CD8-positive, alpha-beta memory T cell (primary cell): ENCODE measurements at regions not wholly inside any gene's neighbourhood (a gene's known extent, or its start where the extent isn't known, plus 50 kb on each side); places are given as distances from the start of the nearest gene placed in this dataset.
"Not testable (repeated sequence)": the region's sequence is repeated elsewhere in the genome, so short reads cannot be mapped to it uniquely, and the experiment has no call there.

Source experiments
- CTCF ChIA-PET: fragments of 350-600 bp; sonication (Branson Sonifier 250); formaldehyde crosslinking; loops from one replicate; lab custom pipeline; 2021; ENCODE audit warnings: antibody characterized with exemption; lab: Charles Lee
- POLR2A ChIA-PET: fragments of 350-600 bp; sonication (Branson Sonifier 250); formaldehyde crosslinking; loops from one replicate; lab custom pipeline; 2021; ENCODE audit warnings: antibody characterized with exemption; lab: Charles Lee
- DNase-seq, 5 donors: peaks; one replicate each; pipeline versions ENCODE4 v3.0.0 to v3.0.0-alpha.2; 2020 to 2022; ENCODE audit warnings: mixed read lengths in 1 of 5
- H3K27ac ChIP-seq: one replicate; pipeline ENCODE4 v1.7.0; 2013; ENCODE audit warnings: low read depth, mild to moderate bottlenecking, low read length, moderate library complexity
- H3K27me3 ChIP-seq: 2 replicates; pipeline ENCODE4 v1.7.0; 2013; ENCODE audit warnings: low read length, mild to moderate bottlenecking; ENCODE audit not compliant: insufficient read depth, poor library complexity, severe bottlenecking
- H3K36me3 ChIP-seq: 2 replicates; pipeline ENCODE4 v1.7.0; 2013; ENCODE audit warnings: mild to moderate bottlenecking, low read length, moderate library complexity; ENCODE audit not compliant: insufficient read depth
- H3K4me1 ChIP-seq: 2 replicates; pipeline ENCODE4 v1.7.0; 2013; ENCODE audit warnings: mild to moderate bottlenecking, low read length, moderate library complexity; ENCODE audit not compliant: insufficient read depth
- H3K4me3 ChIP-seq: 2 replicates; pipeline ENCODE4 v1.7.0; 2013; ENCODE audit warnings: mild to moderate bottlenecking, low read length
- H3K9me3 ChIP-seq: 2 replicates; pipeline ENCODE4 v1.7.0; 2013; ENCODE audit warnings: mild to moderate bottlenecking, low read length
- H3K27ac Mint-ChIP-seq, 8 donors: one replicate each; pipeline ENCODE4 v1.8.0; 2020 to 2021; ENCODE audit warnings: mixed read lengths in 8 of 8, mild to moderate bottlenecking in 6 of 8, inconsistent platforms in 3 of 8, moderate library complexity in 3 of 8
- H3K27me3 Mint-ChIP-seq, 2 donors: one replicate each; pipeline ENCODE4 v1.8.0; 2020 to 2021; ENCODE audit warnings: mixed read lengths in 2 of 2, mild to moderate bottlenecking in 1 of 2, moderate library complexity in 1 of 2
- H3K36me3 Mint-ChIP-seq, 3 donors: one replicate each; pipeline ENCODE4 v1.8.0; 2020 to 2021; ENCODE audit warnings: mixed read lengths in 3 of 3, inconsistent platforms in 1 of 3, mild to moderate bottlenecking in 1 of 3
- H3K4me1 Mint-ChIP-seq, 3 donors: one replicate each; pipeline ENCODE4 v1.8.0; 2020 to 2021; ENCODE audit warnings: mixed read lengths in 3 of 3, inconsistent platforms in 1 of 3, mild to moderate bottlenecking in 1 of 3
- H3K4me3 Mint-ChIP-seq, 7 donors: one replicate each; pipeline ENCODE4 v1.8.0; 2020 to 2021; ENCODE audit warnings: mixed read lengths in 7 of 7, mild to moderate bottlenecking in 6 of 7, moderate library complexity in 4 of 7, inconsistent platforms in 2 of 7
- H3K9me3 Mint-ChIP-seq, 5 donors: one replicate each; pipeline ENCODE4 v1.8.0; 2020 to 2022; ENCODE audit warnings: mixed read lengths in 5 of 5, mild to moderate bottlenecking in 3 of 5, moderate library complexity in 2 of 5, inconsistent platforms in 1 of 5

GRCh38 chr1:186761358-186761757, 67.4 kb upstream of the PLA2G4A start:
- Mint-ChIP-seq H3K36me3 (no peaks in the 10 kb centered on the region), H3K4me3 (no peak overlapping the region), H3K27me3 (no peaks in the 10 kb centered on the region), H3K9me3 (peaks cover 0 to 3% (median 0%) of the 10 kb centered on the region in 5 donors), H3K27ac (no peak overlapping the region), H3K4me1 (no peaks in the 10 kb centered on the region)
- no peak for DNase-seq
- Histone ChIP-seq H3K9me3 (no peaks in the 10 kb centered on the region), H3K27me3 (no peaks in the 10 kb centered on the region), H3K4me1 (no peaks in the 10 kb centered on the region), H3K4me3 (no peak overlapping the region), H3K36me3 (no peaks in the 10 kb centered on the region), H3K27ac (no peak overlapping the region)
- POLR2A ChIA-PET: no interaction called here
- CTCF ChIA-PET: no interaction called here

GRCh38 chr1:186760446-186760845, 68.3 kb upstream of the PLA2G4A start:
- ChIA-PET CTCF (no interaction called here), POLR2A (no interaction called here)
- no peaks in the 10 kb centered on the region for H3K27me3 Mint-ChIP-seq
- no peak overlapping the region for H3K27ac ChIP-seq
- no peaks in the 10 kb centered on the region for H3K36me3 Mint-ChIP-seq
- no peak overlapping the region for H3K4me3 ChIP-seq
- H3K9me3 ChIP-seq: no peaks in the 10 kb centered on the region
- no peaks in the 10 kb centered on the region for H3K27me3 ChIP-seq
- no peaks in the 10 kb centered on the region for H3K4me1 Mint-ChIP-seq
- no peaks in the 10 kb centered on the region for H3K4me1 ChIP-seq
- peaks cover 0 to 3% (median 0%) of the 10 kb centered on the region in 5 donors for H3K9me3 Mint-ChIP-seq
- no peaks in the 10 kb centered on the region for H3K36me3 ChIP-seq
- H3K4me3 Mint-ChIP-seq: no peak overlapping the region
- DNase-seq: no peak
- no peak overlapping the region for H3K27ac Mint-ChIP-seq

GRCh38 chr1:186758896-186759606, 69.7 kb upstream of the PLA2G4A start:
- H3K4me3 Mint-ChIP-seq, DNase-seq, H3K27me3 Mint-ChIP-seq, H3K4me1 Mint-ChIP-seq, H3K36me3 ChIP-seq, H3K27ac ChIP-seq, H3K27me3 ChIP-seq, H3K9me3 Mint-ChIP-seq, H3K9me3 ChIP-seq, H3K4me3 ChIP-seq, H3K36me3 Mint-ChIP-seq, POLR2A ChIA-PET, H3K27ac Mint-ChIP-seq, H3K4me1 ChIP-seq, CTCF ChIA-PET: not testable (repeated sequence)

- CTCF ChIA-PET: no interaction called here
Observed at GRCh38 chr1:186757851-186758250, 70.9 kb upstream of the PLA2G4A start.

GRCh38 chr1:186754542-186755145, 74.1 kb upstream of the PLA2G4A start:
- Mint-ChIP-seq H3K36me3 (no peaks in the 10 kb centered on the region), H3K4me3 (no peak overlapping the region), H3K9me3 (peaks cover 0 to 3% (median 0%) of the 10 kb centered on the region in 5 donors), H3K27me3 (peaks cover 0 to 2% of the 10 kb centered on the region in 2 donors), H3K4me1 (no peaks in the 10 kb centered on the region), H3K27ac (no peak overlapping the region)
- ChIA-PET CTCF (no interaction called here), POLR2A (no interaction called here)
- H3K27ac ChIP-seq: no peak overlapping the region
- H3K9me3 ChIP-seq: peaks cover 3% of the 10 kb centered on the region
- H3K27me3 ChIP-seq: no peaks in the 10 kb centered on the region
- H3K4me1 ChIP-seq: no peaks in the 10 kb centered on the region
- no peak overlapping the region for H3K4me3 ChIP-seq
- DNase-seq: no peak
- H3K36me3 ChIP-seq: no peaks in the 10 kb centered on the region

More at GRCh38 chr1:186757851-186758250, 70.9 kb upstream of the PLA2G4A start:
- Mint-ChIP-seq H3K36me3 (no peaks in the 10 kb centered on the region), H3K27me3 (no peaks in the 10 kb centered on the region), H3K4me3 (no peak overlapping the region), H3K27ac (no peak overlapping the region), H3K4me1 (no peaks in the 10 kb centered on the region), H3K9me3 (peaks cover 0 to 1% (median 0%) of the 10 kb centered on the region in 5 donors)
- Histone ChIP-seq H3K27ac (no peak overlapping the region), H3K36me3 (no peaks in the 10 kb centered on the region), H3K27me3 (no peaks in the 10 kb centered on the region), H3K4me1 (no peaks in the 10 kb centered on the region), H3K9me3 (peaks cover 3% of the 10 kb centered on the region), H3K4me3 (no peak overlapping the region)
- no peak for DNase-seq
- POLR2A ChIA-PET: no interaction called here

GRCh38 chr1:186753241-186753640, 73.0 kb upstream of the PTGS2 start:
- Mint-ChIP-seq H3K9me3 (peaks cover 0 to 6% (median 4%) of the 10 kb centered on the region in 5 donors), H3K4me3 (no peak overlapping the region), H3K27me3 (peaks cover 0 to 2% of the 10 kb centered on the region in 2 donors), H3K27ac (no peak overlapping the region), H3K4me1 (no peaks in the 10 kb centered on the region), H3K36me3 (no peaks in the 10 kb centered on the region)
- ChIA-PET CTCF (interaction anchor here (1.1 kb wide), 1 partner anchor 14 kb away, joined by 3 read pairs; no protein-coding TSS in a partner anchor), POLR2A (no interaction called here)
- H3K4me3 ChIP-seq: no peak overlapping the region
- H3K9me3 ChIP-seq: peaks cover 3% of the 10 kb centered on the region
- no peak for DNase-seq
- H3K36me3 ChIP-seq: no peaks in the 10 kb centered on the region
- no peaks in the 10 kb centered on the region for H3K4me1 ChIP-seq
- H3K27me3 ChIP-seq: no peaks in the 10 kb centered on the region
- no peak overlapping the region for H3K27ac ChIP-seq

- Mint-ChIP-seq H3K4me1 (no peaks in the 10 kb centered on the region), H3K36me3 (no peaks in the 10 kb centered on the region), H3K27me3 (peaks cover 0 to 2% of the 10 kb centered on the region in 2 donors), H3K27ac (no peak overlapping the region), H3K4me3 (no peak overlapping the region), H3K9me3 (peaks cover 0 to 8% (median 7%) of the 10 kb centered on the region in 5 donors)
- H3K27me3 ChIP-seq: no peaks in the 10 kb centered on the region
- H3K4me3 ChIP-seq: no peak overlapping the region
- no peak overlapping the region for H3K27ac ChIP-seq
- H3K4me1 ChIP-seq: no peaks in the 10 kb centered on the region
- ChIA-PET CTCF (no interaction called here), POLR2A (no interaction called here)
- H3K9me3 ChIP-seq: peaks cover 3% of the 10 kb centered on the region
- H3K36me3 ChIP-seq: no peaks in the 10 kb centered on the region
- DNase-seq: no peak
Observed at GRCh38 chr1:186750257-186750656, 70.0 kb upstream of the PTGS2 start.

GRCh38 chr1:186749820-186750219, 69.6 kb upstream of the PTGS2 start:
- H3K9me3 Mint-ChIP-seq: peaks cover 0 to 11% (median 7%) of the 10 kb centered on the region in 5 donors
- H3K36me3 Mint-ChIP-seq: no peaks in the 10 kb centered on the region
- Histone ChIP-seq H3K4me3 (no peak overlapping the region), H3K27me3 (no peaks in the 10 kb centered on the region), H3K27ac (no peak overlapping the region), H3K36me3 (no peaks in the 10 kb centered on the region), H3K9me3 (peaks cover 3% of the 10 kb centered on the region), H3K4me1 (no peaks in the 10 kb centered on the region)
- no peak overlapping the region for H3K27ac Mint-ChIP-seq
- DNase-seq: no peak
- peaks cover 0 to 2% of the 10 kb centered on the region in 2 donors for H3K27me3 Mint-ChIP-seq
- CTCF ChIA-PET: no interaction called here
- H3K4me1 Mint-ChIP-seq: no peaks in the 10 kb centered on the region
- H3K4me3 Mint-ChIP-seq: no peak overlapping the region
- POLR2A ChIA-PET: no interaction called here
